Type B pancreatic cell (in vitro differentiated cells): ENCODE measurements at regions not wholly inside any gene's neighbourhood (a gene's known extent, or its start where the extent isn't known, plus 50 kb on each side); places are given as distances from the start of the nearest gene placed in this dataset.

ENCODE experiments used
- DNase-seq: peaks from one replicate; pipeline ENCODE4 v3.0.0; 2021; ENCODE audit warnings: mixed read lengths; ENCODE audit not compliant: unreplicated experiment; ENCODE audit errors: extremely low spot score
- H3K27ac Mint-ChIP-seq: 2 replicates; pipeline ENCODE4 v1.8.0; 2021; ENCODE audit warnings: mild to moderate bottlenecking, mixed read lengths
- H3K27me3 Mint-ChIP-seq: 2 replicates; pipeline ENCODE4 v1.8.0; 2021; ENCODE audit warnings: mixed read lengths
- H3K36me3 Mint-ChIP-seq: 2 replicates; pipeline ENCODE4 v1.8.0; 2021; ENCODE audit warnings: mixed read lengths
- H3K4me1 Mint-ChIP-seq: one replicate; pipeline ENCODE4 v1.8.0; 2021; ENCODE audit warnings: mixed read lengths; ENCODE audit not compliant: unreplicated experiment
- H3K4me3 Mint-ChIP-seq: 2 replicates; pipeline ENCODE4 v1.8.0; 2021; ENCODE audit warnings: mild to moderate bottlenecking, mixed read lengths
- H3K9me3 Mint-ChIP-seq: 2 replicates; pipeline ENCODE4 v1.8.0; 2021; ENCODE audit warnings: mixed read lengths
- CTCF ChIP-seq: fragments of 200-600 bp; sonication (generic); conservative IDR thresholded peaks from 2 replicates; pipeline ENCODE4 v1.5.0; 2021; ENCODE audit warnings: antibody characterized with exemption, mild to moderate bottlenecking

- no peak overlapping the region for H3K27ac Mint-ChIP-seq
- TF ChIP-seq CTCF = no peak
- no peaks in the 10 kb centered on the region for H3K27me3 Mint-ChIP-seq
- no peak for DNase-seq
- H3K4me1 Mint-ChIP-seq = no peaks in the 10 kb centered on the region
- H3K9me3 Mint-ChIP-seq = peaks cover 9% of the 10 kb centered on the region
- no peak overlapping the region for H3K4me3 Mint-ChIP-seq
- no peaks in the 10 kb centered on the region for H3K36me3 Mint-ChIP-seq
Measured at GRCh38 chr13:82905071-82905470, 977.2 kb downstream of the SLITRK1 start.

- no peaks in the 10 kb centered on the region for H3K36me3 Mint-ChIP-seq
- H3K4me3 Mint-ChIP-seq = no peak overlapping the region
- peaks cover 13% of the 10 kb centered on the region for H3K9me3 Mint-ChIP-seq
- no peak overlapping the region for H3K27ac Mint-ChIP-seq
- DNase-seq = no peak
- no peaks in the 10 kb centered on the region for H3K4me1 Mint-ChIP-seq
- H3K27me3 Mint-ChIP-seq = no peaks in the 10 kb centered on the region
- no peak for TF ChIP-seq CTCF
Measured at GRCh38 chr13:82900453-82900852, 981.8 kb downstream of the SLITRK1 start.

GRCh38 chr13:82898586-82898985, 983.7 kb downstream of the SLITRK1 start:
- no peaks in the 10 kb centered on the region for H3K4me1 Mint-ChIP-seq
- no peak overlapping the region for H3K4me3 Mint-ChIP-seq
- no peak for TF ChIP-seq CTCF
- peaks cover 3% of the 10 kb centered on the region for H3K9me3 Mint-ChIP-seq
- no peak for DNase-seq
- no peaks in the 10 kb centered on the region for H3K36me3 Mint-ChIP-seq
- H3K27ac Mint-ChIP-seq = no peak overlapping the region
- no peaks in the 10 kb centered on the region for H3K27me3 Mint-ChIP-seq

- Mint-ChIP-seq H3K36me3 (no peaks in the 10 kb centered on the region), H3K4me3 (no peak overlapping the region), H3K27ac (no peak overlapping the region), H3K27me3 (no peaks in the 10 kb centered on the region), H3K4me1 (no peaks in the 10 kb centered on the region), H3K9me3 (no peaks in the 10 kb centered on the region)
- no peak for TF ChIP-seq CTCF
- no peak for DNase-seq
Measured at GRCh38 chr13:82879921-82880320, 1002.4 kb downstream of the SLITRK1 start.

- no peaks in the 10 kb centered on the region for H3K36me3 Mint-ChIP-seq
- no peak for DNase-seq
- TF ChIP-seq CTCF = no peak
- H3K27me3 Mint-ChIP-seq = no peaks in the 10 kb centered on the region
- H3K4me3 Mint-ChIP-seq = no peak overlapping the region
- no peaks in the 10 kb centered on the region for H3K9me3 Mint-ChIP-seq
- no peaks in the 10 kb centered on the region for H3K4me1 Mint-ChIP-seq
- no peak overlapping the region for H3K27ac Mint-ChIP-seq
Measured at GRCh38 chr13:82878536-82878935, 1003.7 kb downstream of the SLITRK1 start.

- no peak for DNase-seq
- H3K4me3 Mint-ChIP-seq = no peak overlapping the region
- no peaks in the 10 kb centered on the region for H3K4me1 Mint-ChIP-seq
- no peak overlapping the region for H3K27ac Mint-ChIP-seq
- H3K36me3 Mint-ChIP-seq = no peaks in the 10 kb centered on the region
- H3K9me3 Mint-ChIP-seq = no peaks in the 10 kb centered on the region
- TF ChIP-seq CTCF = no peak
- H3K27me3 Mint-ChIP-seq = no peaks in the 10 kb centered on the region
Measured at GRCh38 chr13:82867284-82867683, 1015.0 kb downstream of the SLITRK1 start.
